SK-N-SH (cell line): ENCODE measurements at regions not wholly inside any gene's neighbourhood (a gene's known extent, or its start where the extent isn't known, plus 50 kb on each side); places are given as distances from the start of the nearest gene placed in this dataset.

ENCODE experiments used
- CTCF ChIA-PET: fragments of 300-600, 350-600 bp; formaldehyde crosslinking; extraction: SDS; loops from one replicate; lab custom pipeline; 2021; lab: Yijun Ruan, JAX
- POLR2A ChIA-PET: fragments of 350-600 bp; sonication (Branson Sonifier 250); formaldehyde crosslinking; extraction: SDS; loops from one replicate; lab custom pipeline; 2020; ENCODE audit warnings: antibody characterized with exemption, inconsistent platforms; lab: Yijun Ruan, JAX
- DNase-seq: peaks from one replicate; pipeline ENCODE4 v3.0.0; 2012
- H2AFZ ChIP-seq: fragments of 200-600 bp; sonication (generic); 2 replicates; pipeline ENCODE4 v1.8.1; 2016; ENCODE audit warnings: antibody characterized with exemption, mild to moderate bottlenecking, low read depth
- H3F3A ChIP-seq: fragments of 200-600 bp; sonication (generic); replicated peaks from 2 replicates; pipeline ENCODE3; 2016; ENCODE audit warnings: antibody characterized with exemption, mild to moderate bottlenecking; ENCODE audit not compliant: insufficient read depth
- H3K27ac ChIP-seq, 2 experiments: fragments of 200-500 bp in 1 of 2; fragments of 200-600 bp in 1 of 2; sonication (Bioruptor generic) in 1 of 2; sonication (generic), shearing (Covaris generic) in 1 of 2; 2 replicates each; pipeline versions ENCODE4 v1.5.1 to v1.6.1; 2014 to 2016; ENCODE audit warnings: low read depth in 2 of 2, inconsistent platforms in 1 of 2, low read length in 1 of 2, mild to moderate bottlenecking in 1 of 2, mixed read lengths in 1 of 2
- H3K27me3 ChIP-seq: fragments of 200-600 bp; sonication (generic), shearing (Covaris generic); 2 replicates; pipeline ENCODE4 v1.6.1; 2016; ENCODE audit warnings: mixed run types; ENCODE audit not compliant: insufficient read depth
- H3K36me3 ChIP-seq, 2 experiments: fragments of 200-500 bp in 1 of 2; fragments of 200-600 bp in 1 of 2; sonication (Bioruptor generic) in 1 of 2; sonication (generic) in 1 of 2; replicated peaks in 1 of 2; 2 replicates each; pipeline versions ENCODE3 to v1.5.1; 2014 to 2016; ENCODE audit warnings: low read length in 1 of 2, mild to moderate bottlenecking in 1 of 2; ENCODE audit not compliant: insufficient read depth in 2 of 2, control insufficient read depth in 1 of 2
- H3K4me1 ChIP-seq, 2 experiments: fragments of 200-500 bp in 1 of 2; fragments of 200-600 bp in 1 of 2; sonication (Bioruptor generic) in 1 of 2; sonication (generic), shearing (Covaris generic) in 1 of 2; 2 replicates each; pipeline versions ENCODE4 v1.5.1 to v1.6.1; 2014 to 2016; ENCODE audit warnings: low read depth in 1 of 2, low read length in 1 of 2, mixed run types in 1 of 2; ENCODE audit not compliant: insufficient read depth in 2 of 2, control insufficient read depth in 1 of 2
- H3K4me2 ChIP-seq: fragments of 200-600 bp; sonication (generic), shearing (Covaris generic); 2 replicates; pipeline ENCODE4 v1.6.1; 2017; ENCODE audit warnings: mixed run types
- H3K4me3 ChIP-seq, 2 experiments: fragments of 200-500 bp in 1 of 2; fragments of 200-600 bp in 1 of 2; sonication (Bioruptor generic) in 1 of 2; sonication (generic), shearing (Covaris generic) in 1 of 2; 2 replicates each; pipeline versions ENCODE4 v1.5.1 to v1.8.1; 2014 to 2016; ENCODE audit warnings: low read depth in 2 of 2, inconsistent platforms in 1 of 2, low read length in 1 of 2, mild to moderate bottlenecking in 1 of 2, mixed read lengths in 1 of 2, moderate library complexity in 1 of 2
- H3K79me2 ChIP-seq: fragments of 200-600 bp; sonication (generic); 2 replicates; pipeline ENCODE4 v1.8.1; 2017; ENCODE audit warnings: mild to moderate bottlenecking; ENCODE audit not compliant: insufficient read depth
- H3K9ac ChIP-seq: fragments of 200-600 bp; sonication (generic); 2 replicates; pipeline ENCODE4 v1.6.1; 2017; ENCODE audit warnings: mixed run types
- H3K9me2 ChIP-seq: fragments of 200-600 bp; sonication (generic); 2 replicates; pipeline ENCODE4 v1.6.1; 2017; ENCODE audit warnings: mixed run types
- H3K9me3 ChIP-seq: fragments of 200-600 bp; sonication (generic); 2 replicates; pipeline ENCODE4 v1.6.1; 2017; ENCODE audit warnings: mixed run types, mild to moderate bottlenecking, moderate library complexity
- H4K20me1 ChIP-seq: fragments of 200-600 bp; sonication (generic); 2 replicates; pipeline ENCODE4 v1.6.1; 2017; ENCODE audit warnings: mild to moderate bottlenecking, mixed run types; ENCODE audit not compliant: insufficient read depth
- CHD2 ChIP-seq: fragments of 150-350 bp; IDR thresholded peaks from 2 replicates; pipeline ENCODE4 v1.6.1; 2018; ENCODE audit warnings: low read length; ENCODE audit not compliant: partially characterized antibody
- ELF1 ChIP-seq: IDR thresholded peaks from 2 replicates; pipeline ENCODE4 v1.4.0; 2012
- EZH2phosphoT487 ChIP-seq: fragments of 200-600 bp; sonication (generic); IDR thresholded peaks from 2 replicates; pipeline ENCODE4 v1.6.1; 2017; ENCODE audit warnings: low read depth, mixed run types, mild to moderate bottlenecking, antibody characterized with exemption, moderate library complexity, borderline replicate concordance
- FOSL2 ChIP-seq: IDR thresholded peaks from 2 replicates; pipeline ENCODE4 v1.4.0; 2012; ENCODE audit warnings: low read depth, mild to moderate bottlenecking, moderate library complexity, borderline replicate concordance
- FOXJ3 ChIP-seq: sonication (generic); formaldehyde crosslinking; IDR thresholded peaks from 2 replicates; pipeline ENCODE4 v1.5.1; 2020; ENCODE audit warnings: mild to moderate bottlenecking, missing genetic modification reagents
- GATA2 ChIP-seq: sonication (generic); formaldehyde crosslinking; IDR thresholded peaks from 2 replicates; pipeline ENCODE4 v1.5.0; 2020; ENCODE audit warnings: mild to moderate bottlenecking, missing genetic modification reagents
- JUND ChIP-seq: IDR thresholded peaks from 2 replicates; pipeline ENCODE4 v1.4.0; 2012
- NRF1 ChIP-seq: IDR thresholded peaks from 2 replicates; pipeline ENCODE4 v1.6.1; 2012; ENCODE audit warnings: low read depth, mild to moderate bottlenecking, low read length
- RCOR1 ChIP-seq: fragments of 150-350 bp; IDR thresholded peaks from 2 replicates; pipeline ENCODE4 v1.6.1; 2017; ENCODE audit warnings: antibody characterized with exemption, low read length
- REST ChIP-seq: IDR thresholded peaks from 2 replicates; pipeline ENCODE4 v1.6.1; 2012; ENCODE audit warnings: mild to moderate bottlenecking, low read depth, low read length, moderate library complexity
- TAF1 ChIP-seq: IDR thresholded peaks from 2 replicates; pipeline ENCODE4 v1.6.1; 2012; ENCODE audit warnings: low read depth, mild to moderate bottlenecking, low read length, moderate library complexity, borderline replicate concordance
- USF1 ChIP-seq: IDR thresholded peaks from 2 replicates; pipeline ENCODE4 v1.4.0; 2012; ENCODE audit warnings: low read depth, borderline replicate concordance
- USF2 ChIP-seq: fragments of 150-350 bp; IDR thresholded peaks from 2 replicates; pipeline ENCODE4 v1.6.1; 2017; ENCODE audit warnings: antibody characterized with exemption, low read length, low read depth, borderline replicate concordance
- YY1 ChIP-seq: IDR thresholded peaks from 2 replicates; pipeline ENCODE4 v1.4.0; 2012; ENCODE audit warnings: low read depth, mild to moderate bottlenecking
- ZBTB33 ChIP-seq: IDR thresholded peaks from 2 replicates; pipeline ENCODE4 v1.4.0; 2012; ENCODE audit warnings: low read depth, borderline replicate concordance
- WGBS: methylation state at CpG from one replicate; pipeline ENCODE4 v1.1.6; 2017; ENCODE audit warnings: low lambda C conversion rate; 5-methylcytosine and 5-hydroxymethylcytosine counted together

GRCh38 chr1:87568005-87568404 lies 239.3 kb downstream of the LMO4 start:
- no peaks in the 10 kb centered on the region for H3K9me2 ChIP-seq
- H3K9me3 ChIP-seq = no peaks in the 10 kb centered on the region
- no peaks in the 10 kb centered on the region for H3F3A ChIP-seq
- H3K27me3 ChIP-seq = no peaks in the 10 kb centered on the region
- H3K9ac ChIP-seq = no peak overlapping the region
- TF ChIP-seq GATA2 (CRISPR knock-in tag) (no peak), FOSL2 (no peak), NRF1 (no peak), YY1 (no peak), JUND (no peak), ZBTB33 (no peak), USF2 (no peak), RCOR1 (no peak), CHD2 (no peak), USF1 (no peak), FOXJ3 (no peak), ELF1 (no peak), REST (no peak), TAF1 (no peak), EZH2phosphoT487 (no peak)
- DNase-seq = no peak
- ChIA-PET CTCF (interaction anchor here (1.2 kb wide), 1 partner anchor 23 kb away, joined by 3 read pairs; no protein-coding TSS in a partner anchor), POLR2A (no interaction called here)
- no peak overlapping the region for H2AFZ ChIP-seq
- no peak overlapping the region for H3K27ac ChIP-seq
- no peak overlapping the region for H3K4me3 ChIP-seq
- 87% methylated on average over 4 of the region's 4 CpGs for WGBS
- no peaks in the 10 kb centered on the region for H3K4me1 ChIP-seq
- no peaks in the 10 kb centered on the region for H3K79me2 ChIP-seq
- H3K4me2 ChIP-seq = no peak overlapping the region
- H4K20me1 ChIP-seq = no peaks in the 10 kb centered on the region
- no peaks in the 10 kb centered on the region for H3K36me3 ChIP-seq
